ENCODE measurements at regions not wholly inside any gene's neighbourhood (a gene's known extent, or its start where the extent isn't known, plus 50 kb on each side); places are given as distances from the start of the nearest gene placed in this dataset.

DNA sequence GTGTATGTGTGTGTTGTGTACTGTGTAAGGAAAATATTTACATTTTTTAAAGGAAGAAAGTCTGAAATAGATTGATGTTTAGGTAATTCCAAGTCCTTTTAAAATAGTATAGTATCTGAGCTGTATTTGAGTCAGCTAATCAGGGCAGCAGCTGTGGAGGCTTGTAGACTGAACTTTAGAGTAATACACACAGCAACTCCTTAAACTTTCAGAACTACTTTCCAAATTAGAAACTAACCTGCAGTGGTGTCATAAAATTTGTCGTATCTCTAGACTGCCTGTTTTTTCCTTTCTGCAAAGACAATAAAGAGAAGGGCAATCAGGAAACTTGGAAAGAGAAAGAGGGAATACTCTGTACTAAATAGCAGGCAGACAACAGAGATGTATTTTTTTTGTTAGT, 391.0 kb upstream of the AZI2 start:
- H3K4me2 ChIP-seq (ENCODE audit: control insufficient read depth, insufficient read depth): no peak overlapping the region
- in situ Hi-C loops (cut with MboI): no loop called here
- no peaks in the 10 kb centered on the region for H3K27me3 ChIP-seq (replicated peaks in 1 of 2; ENCODE audit: control insufficient read depth in 2 of 2, insufficient read depth in 2 of 2, low read length in 1 of 2)
- no peaks in the 10 kb centered on the region for H4K20me1 ChIP-seq (ENCODE audit: control insufficient read depth, insufficient read depth)
- SMC1A ChIA-PET (ENCODE audit: uncharacterized antibody, unreplicated experiment): interaction anchor here (0.9 kb wide), 1 partner anchor 10 kb away, joined by 4 read pairs; no protein-coding TSS in a partner anchor
- H3K9me3 ChIP-seq (replicated peaks; ENCODE audit: control insufficient read depth, insufficient read depth, low read length): no peaks in the 10 kb centered on the region; the same call in 2 of the 3 replicates
- no peaks in the 10 kb centered on the region for H3K36me3 ChIP-seq (ENCODE audit: control insufficient read depth in 2 of 2, insufficient read depth in 2 of 2, low read length in 1 of 2)
- intact Hi-C loops (cut with micrococcal nuclease; ENCODE audit: unreplicated experiment): no loop called here
- DNase-seq (ENCODE audit: low read depth, low spot score) (no peak), ATAC-seq (no peak), FAIRE-seq (no peak)
- TF ChIP-seq HDAC2 (IDR thresholded peaks at IDR 0.05): no peak
- POLR2A ChIA-PET: no interaction called here
- H3K4me3 ChIP-seq: no peak overlapping the region
- H2AFZ ChIP-seq (ENCODE audit: control insufficient read depth, low read depth, low read length): no peak overlapping the region
- no peak overlapping the region for H3K27ac ChIP-seq (ENCODE audit: control insufficient read depth, insufficient read depth)
- RAD21 ChIA-PET (ENCODE audit: unreplicated experiment): no interaction called here
- no peaks in the 10 kb centered on the region for H3K4me1 ChIP-seq (ENCODE audit: control insufficient read depth, insufficient read depth, low read length)
- no TSS peak for BruUV-seq (replicated peaks)
- no peak overlapping the region for H3K9ac ChIP-seq (ENCODE audit: control insufficient read depth, insufficient read depth, low read length)
- CTCF ChIA-PET: interaction anchor here (1.5 kb wide), 1 partner anchor 71 kb away, joined by 8 read pairs; no protein-coding TSS in a partner anchor
- H3K79me2 ChIP-seq (ENCODE audit: control insufficient read depth, insufficient read depth, low read length): no peaks in the 10 kb centered on the region
- WGBS (ENCODE audit: insufficient coverage, insufficient replicate concordance, low lambda C conversion rate, missing lambda C conversion rate): 0% methylated on average over 1 of the region's 1 CpG

DNA sequence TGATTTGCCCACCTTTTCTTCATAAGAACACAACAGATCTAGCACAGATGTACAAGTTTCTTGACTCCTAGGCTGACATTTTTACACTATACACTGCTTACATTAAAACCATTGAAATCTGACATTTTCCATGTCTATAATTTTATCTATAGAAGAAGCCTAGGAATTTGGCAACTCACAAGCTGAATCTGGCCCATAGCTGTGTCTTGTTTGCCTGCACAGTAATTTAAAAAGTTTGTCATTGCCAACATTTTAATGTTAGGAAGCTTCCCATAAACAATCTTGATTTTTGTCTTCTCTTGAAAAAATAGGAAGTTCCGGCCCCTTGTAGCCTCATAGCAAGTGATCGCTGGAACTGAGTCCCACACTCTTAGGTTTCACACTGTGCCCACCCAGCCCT, 394.6 kb upstream of the AZI2 start:
- no peaks in the 10 kb centered on the region for H3K9me3 ChIP-seq (replicated peaks; ENCODE audit: control insufficient read depth, insufficient read depth, low read length)
- no peaks in the 10 kb centered on the region for H3K79me2 ChIP-seq (ENCODE audit: control insufficient read depth, insufficient read depth, low read length)
- no peak overlapping the region for H3K27ac ChIP-seq (ENCODE audit: control insufficient read depth, insufficient read depth)
- no peak overlapping the region for H3K4me3 ChIP-seq
- no peak for FAIRE-seq
- H2AFZ ChIP-seq (ENCODE audit: control insufficient read depth, low read depth, low read length): no peak overlapping the region
- BruUV-seq (replicated peaks): no TSS peak
- H3K4me1 ChIP-seq (ENCODE audit: control insufficient read depth, insufficient read depth, low read length): no peaks in the 10 kb centered on the region
- ChIA-PET SMC1A (ENCODE audit: uncharacterized antibody, unreplicated experiment) (no interaction called here), RAD21 (ENCODE audit: unreplicated experiment) (no interaction called here), CTCF (no interaction called here), POLR2A (no interaction called here)
- H3K36me3 ChIP-seq (ENCODE audit: control insufficient read depth in 2 of 2, insufficient read depth in 2 of 2, low read length in 1 of 2): no peaks in the 10 kb centered on the region
- no peak for ATAC-seq
- no peak overlapping the region for H3K4me2 ChIP-seq (ENCODE audit: control insufficient read depth, insufficient read depth)
- no peaks in the 10 kb centered on the region for H4K20me1 ChIP-seq (ENCODE audit: control insufficient read depth, insufficient read depth)
- no peak overlapping the region for H3K9ac ChIP-seq (ENCODE audit: control insufficient read depth, insufficient read depth, low read length)
- no peaks in the 10 kb centered on the region for H3K27me3 ChIP-seq (replicated peaks in 1 of 2; ENCODE audit: control insufficient read depth in 2 of 2, insufficient read depth in 2 of 2, low read length in 1 of 2)
- intact Hi-C loops (cut with micrococcal nuclease; ENCODE audit: unreplicated experiment) (no loop called here), in situ Hi-C loops (cut with MboI) (no loop called here)
- TF ChIP-seq SUZ12 (IDR thresholded peaks at IDR 0.05; ENCODE audit: unreplicated experiment) (no peak), RUNX3 (IDR thresholded peaks at IDR 0.05; ENCODE audit: low read length) (no peak), ZNF207 (IDR thresholded peaks at IDR 0.05; ENCODE audit: borderline replicate concordance) (no peak), EZH2 (IDR thresholded peaks at IDR 0.05; ENCODE audit: borderline replicate concordance, control insufficient read depth, low read depth, low read length) (no peak)
- WGBS (ENCODE audit: insufficient coverage, insufficient replicate concordance, low lambda C conversion rate, missing lambda C conversion rate): 74% methylated on average over 2 of the region's 2 CpGs
- DNase-seq (ENCODE audit: low read depth, low spot score): no peak

All from GM12878 (cell line).